GM21367 (cell line): ENCODE measurements at regions not wholly inside any gene's neighbourhood (a gene's known extent, or its start where the extent isn't known, plus 50 kb on each side); places are given as distances from the start of the nearest gene placed in this dataset.
"Not testable (repeated sequence)": the region's sequence is repeated elsewhere in the genome, so short reads cannot be mapped to it uniquely, and the experiment has no call there.

Experiments used
- ATAC-seq: cut with Tn5 transposase; IDR thresholded peaks from one replicate; pipeline ENCODE4 v1.9.1; 2021; ENCODE audit not compliant: unreplicated experiment

GRCh38 chr2:167602122-167602521 lies 645.3 kb downstream of the STK39 start:
- no peak for ATAC-seq

GRCh38 chr2:167599219-167599618 lies 648.2 kb downstream of the STK39 start:
- no peak for ATAC-seq

- peak; percentile 70 for ATAC-seq
Observed at GRCh38 chr2:167595839-167596471, 651.4 kb downstream of the STK39 start.

- no peak for ATAC-seq
Observed at GRCh38 chr2:167595021-167595420, 652.4 kb downstream of the STK39 start.

GRCh38 chr2:167592441-167592840 lies 655.0 kb downstream of the STK39 start:
- ATAC-seq: no peak

GRCh38 chr2:167582619-167583018 lies 664.8 kb downstream of the STK39 start:
- no peak for ATAC-seq

- ATAC-seq: no peak
Observed at GRCh38 chr2:167581961-167582574, 665.3 kb downstream of the STK39 start.

- no peak for ATAC-seq
Observed at GRCh38 chr2:167579826-167580225, 667.6 kb downstream of the STK39 start.

GRCh38 chr2:167575276-167575675 lies 672.1 kb downstream of the STK39 start:
- ATAC-seq: no peak

GRCh38 chr2:167572883-167573619 lies 674.3 kb downstream of the STK39 start:
- ATAC-seq: no peak

- ATAC-seq: no peak
Observed at GRCh38 chr2:167570370-167570769, 677.0 kb downstream of the STK39 start.

GRCh38 chr2:167563885-167564619 lies 675.8 kb downstream of the XIRP2 start:
- ATAC-seq: not testable (repeated sequence)

GRCh38 chr2:167558272-167558991 lies 670.2 kb downstream of the XIRP2 start:
- ATAC-seq: not testable (repeated sequence)

- ATAC-seq: no peak
Observed at GRCh38 chr2:167555098-167555720, 666.9 kb downstream of the XIRP2 start.

GRCh38 chr2:167553635-167554034 lies 665.4 kb downstream of the XIRP2 start:
- ATAC-seq: no peak

- no peak for ATAC-seq
Observed at GRCh38 chr2:167551416-167551815, 663.1 kb downstream of the XIRP2 start.

GRCh38 chr2:167550448-167550847 lies 662.2 kb downstream of the XIRP2 start:
- peak; percentile 62 for ATAC-seq

- no peak for ATAC-seq
Observed at GRCh38 chr2:167548396-167548795, 660.1 kb downstream of the XIRP2 start.

- no peak for ATAC-seq
Observed at GRCh38 chr2:167544602-167545001, 656.3 kb downstream of the XIRP2 start.

- ATAC-seq: no peak
Observed at GRCh38 chr2:167543721-167544120, 655.4 kb downstream of the XIRP2 start.
